HUES6 (cell line): ENCODE measurements at regions not wholly inside any gene's neighbourhood (a gene's known extent, or its start where the extent isn't known, plus 50 kb on each side); places are given as distances from the start of the nearest gene placed in this dataset.
A peak's percentile ranks its signal among the peaks of the same experiment; 100 is the strongest.

Experiments used
- H3K27ac ChIP-seq: 2 replicates; pipeline ENCODE4 v1.7.0; 2013; ENCODE audit warnings: low read depth, mild to moderate bottlenecking, low read length, inconsistent platforms
- H3K27me3 ChIP-seq: 2 replicates; pipeline ENCODE4 v1.6.1; 2013; ENCODE audit warnings: low read length; ENCODE audit not compliant: control insufficient read depth, insufficient read depth
- H3K36me3 ChIP-seq: 2 replicates; pipeline ENCODE4 v1.6.1; 2013; ENCODE audit warnings: low read length; ENCODE audit not compliant: control insufficient read depth, insufficient read depth
- H3K4me1 ChIP-seq: 2 replicates; pipeline ENCODE4 v1.6.1; 2013; ENCODE audit warnings: low read length; ENCODE audit not compliant: control insufficient read depth, insufficient read depth
- H3K4me3 ChIP-seq: 2 replicates; pipeline ENCODE4 v1.5.1; 2013; ENCODE audit warnings: low read depth, low read length
- H3K9ac ChIP-seq: one replicate; pipeline ENCODE4 v1.6.1; 2013; ENCODE audit warnings: mild to moderate bottlenecking, low read length
- H3K9me3 ChIP-seq: 2 replicates; pipeline ENCODE4 v1.6.1; 2013; ENCODE audit warnings: low read depth, low read length; ENCODE audit not compliant: control insufficient read depth, insufficient read depth

GRCh38 chr15:93413745-93414144, 324.7 kb upstream of the RGMA start:
- no peaks in the 10 kb centered on the region; the same call in 1 of the 2 replicates for H3K4me1 ChIP-seq
- no peaks in the 10 kb centered on the region for H3K36me3 ChIP-seq
- no peak overlapping the region for H3K4me3 ChIP-seq
- H3K9me3 ChIP-seq = no peaks in the 10 kb centered on the region
- H3K9ac ChIP-seq = no peak overlapping the region
- peaks cover 5% of the 10 kb centered on the region; the same call in 1 of the 2 replicates for H3K27me3 ChIP-seq
- H3K27ac ChIP-seq = no peak overlapping the region

- Histone ChIP-seq H3K9ac (no peak overlapping the region), H3K27ac (no peak overlapping the region), H3K36me3 (no peaks in the 10 kb centered on the region), H3K27me3 (no peaks in the 10 kb centered on the region), H3K4me3 (no peak overlapping the region), H3K4me1 (no peaks in the 10 kb centered on the region), H3K9me3 (peaks cover 32% of the 10 kb centered on the region)
Measured at GRCh38 chr15:93399121-93399520, 310.1 kb upstream of the RGMA start.

GRCh38 chr15:93389211-93389610, 300.2 kb upstream of the RGMA start:
- H3K4me3 ChIP-seq = no peak overlapping the region
- no peak overlapping the region for H3K9ac ChIP-seq
- H3K27ac ChIP-seq = no peak overlapping the region
- no peaks in the 10 kb centered on the region for H3K27me3 ChIP-seq
- no peaks in the 10 kb centered on the region for H3K9me3 ChIP-seq
- H3K4me1 ChIP-seq = no peaks in the 10 kb centered on the region
- no peaks in the 10 kb centered on the region for H3K36me3 ChIP-seq

GRCh38 chr15:93384886-93385285, 295.9 kb upstream of the RGMA start:
- Histone ChIP-seq H3K27me3 (no peaks in the 10 kb centered on the region), H3K36me3 (no peaks in the 10 kb centered on the region), H3K9me3 (no peaks in the 10 kb centered on the region), H3K4me3 (no peak overlapping the region), H3K9ac (no peak overlapping the region), H3K27ac (no peak overlapping the region), H3K4me1 (no peaks in the 10 kb centered on the region)

GRCh38 chr15:93382200-93382820, 293.3 kb upstream of the RGMA start:
- H3K27ac ChIP-seq = no peak overlapping the region
- no peaks in the 10 kb centered on the region for H3K27me3 ChIP-seq
- no peaks in the 10 kb centered on the region for H3K4me1 ChIP-seq
- no peaks in the 10 kb centered on the region for H3K9me3 ChIP-seq
- no peaks in the 10 kb centered on the region for H3K36me3 ChIP-seq
- no peak overlapping the region for H3K4me3 ChIP-seq
- no peak overlapping the region for H3K9ac ChIP-seq

- H3K9ac ChIP-seq = no peak overlapping the region
- no peaks in the 10 kb centered on the region for H3K4me1 ChIP-seq
- no peaks in the 10 kb centered on the region for H3K36me3 ChIP-seq
- 0 out of 2 replicates have a peak, but pooled peaks cover 3% of the 10 kb centered on the region for H3K9me3 ChIP-seq
- H3K27me3 ChIP-seq = no peaks in the 10 kb centered on the region; the same call in 1 of the 2 replicates
- H3K27ac ChIP-seq = no peak overlapping the region
- H3K4me3 ChIP-seq = no peak overlapping the region
Measured at GRCh38 chr15:93378558-93378957, 289.5 kb upstream of the RGMA start.

- H3K27me3 ChIP-seq = no peaks in the 10 kb centered on the region; the same call in 1 of the 2 replicates
- no peaks in the 10 kb centered on the region for H3K4me1 ChIP-seq
- no peak overlapping the region for H3K9ac ChIP-seq
- H3K27ac ChIP-seq = no peak overlapping the region
- H3K9me3 ChIP-seq = 0 out of 2 replicates have a peak, but pooled peaks cover 3% of the 10 kb centered on the region
- H3K36me3 ChIP-seq = no peaks in the 10 kb centered on the region
- no peak overlapping the region for H3K4me3 ChIP-seq
Measured at GRCh38 chr15:93372865-93373223, 283.8 kb upstream of the RGMA start.

GRCh38 chr15:93372208-93372864, 283.3 kb upstream of the RGMA start:
- no peaks in the 10 kb centered on the region; the same call in 1 of the 2 replicates for H3K27me3 ChIP-seq
- H3K9ac ChIP-seq = no peak overlapping the region
- no peaks in the 10 kb centered on the region for H3K36me3 ChIP-seq
- H3K9me3 ChIP-seq = 0 out of 2 replicates have a peak, but pooled peaks cover 3% of the 10 kb centered on the region
- no peak overlapping the region for H3K4me3 ChIP-seq
- no peak overlapping the region for H3K27ac ChIP-seq
- H3K4me1 ChIP-seq = no peaks in the 10 kb centered on the region

- Histone ChIP-seq H3K9me3 (no peaks in the 10 kb centered on the region), H3K27me3 (peaks cover 39% of the 10 kb centered on the region), H3K9ac (no peak overlapping the region), H3K4me1 (peaks cover 33% of the 10 kb centered on the region), H3K27ac (no peak overlapping the region), H3K4me3 (no peak overlapping the region), H3K36me3 (no peaks in the 10 kb centered on the region)
Measured at GRCh38 chr15:93366387-93367100, 277.5 kb upstream of the RGMA start.

GRCh38 chr15:93362821-93363220, 273.8 kb upstream of the RGMA start:
- no peak overlapping the region; the same call in 1 of the 2 replicates for H3K4me3 ChIP-seq
- H3K9me3 ChIP-seq = no peaks in the 10 kb centered on the region
- peaks cover 48% of the 10 kb centered on the region for H3K4me1 ChIP-seq
- no peak overlapping the region for H3K27ac ChIP-seq
- H3K36me3 ChIP-seq = no peaks in the 10 kb centered on the region
- no peak overlapping the region for H3K9ac ChIP-seq
- H3K27me3 ChIP-seq = peaks cover 73% of the 10 kb centered on the region

GRCh38 chr15:93362203-93362602, 273.2 kb upstream of the RGMA start:
- peaks cover 48% of the 10 kb centered on the region for H3K4me1 ChIP-seq
- no peak overlapping the region for H3K27ac ChIP-seq
- peak overlapping the region; percentile 11; the same call in 1 of the 2 replicates for H3K4me3 ChIP-seq
- H3K9ac ChIP-seq = no peak overlapping the region
- H3K36me3 ChIP-seq = no peaks in the 10 kb centered on the region
- no peaks in the 10 kb centered on the region for H3K9me3 ChIP-seq
- H3K27me3 ChIP-seq = peaks cover 79% of the 10 kb centered on the region
